Activated CD4-positive, alpha-beta T cell treated with anti-CD3 and anti-CD28 coated beads, Interleukin-2, amount 10 ng/mL, durations not matched to agents 24 days and 14 days (primary cell): ENCODE measurements at regions not wholly inside any gene's neighbourhood (a gene's known extent, or its start where the extent isn't known, plus 50 kb on each side); places are given as distances from the start of the nearest gene placed in this dataset.

ENCODE experiments used
- DNase-seq: peaks from one replicate; pipeline ENCODE4 v3.0.0; 2022
- H3K27ac Mint-ChIP-seq: one replicate; pipeline ENCODE4 v1.8.0; 2022; ENCODE audit warnings: mild to moderate bottlenecking, mixed read lengths
- H3K27me3 Mint-ChIP-seq: one replicate; pipeline ENCODE4 v1.8.0; 2022; ENCODE audit warnings: mixed read lengths
- H3K36me3 Mint-ChIP-seq: one replicate; pipeline ENCODE4 v1.8.0; 2022; ENCODE audit warnings: low read depth, mild to moderate bottlenecking, mixed read lengths
- H3K4me1 Mint-ChIP-seq: one replicate; pipeline ENCODE4 v1.8.0; 2021; ENCODE audit warnings: mixed read lengths
- H3K4me3 Mint-ChIP-seq: one replicate; pipeline ENCODE4 v1.8.0; 2022; ENCODE audit warnings: mild to moderate bottlenecking, moderate library complexity, mixed read lengths
- H3K9me3 Mint-ChIP-seq: one replicate; pipeline ENCODE4 v1.8.0; 2021; ENCODE audit warnings: mixed read lengths
- intact Hi-C: fragments of 100-400 bp; cut with micrococcal nuclease; formaldehyde crosslinking; loops from one replicate; pipeline ENCODE4 v1.15.1; 2023

DNA sequence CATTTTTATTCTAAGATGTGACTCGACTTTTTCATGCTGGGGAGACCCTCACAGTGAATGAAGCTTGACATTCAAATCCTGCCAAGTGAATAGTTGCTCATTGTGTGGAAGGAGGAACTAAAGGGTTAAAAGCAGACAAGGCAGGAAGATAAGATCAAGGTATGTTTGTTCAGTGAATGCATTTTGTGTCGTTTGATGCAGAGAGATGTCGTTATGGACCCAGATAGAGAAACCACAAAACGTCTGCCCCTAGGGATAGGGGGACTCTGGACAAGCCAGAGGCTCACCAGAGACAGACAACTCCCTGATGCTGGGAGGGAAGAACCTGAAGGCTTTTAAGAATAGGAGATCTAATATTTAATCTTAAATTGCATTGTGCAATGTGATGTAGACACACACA is 72.5 kb upstream of the MYL2 start:
- Mint-ChIP-seq H3K4me1 (no peaks in the 10 kb centered on the region), H3K9me3 (peaks cover 7% of the 10 kb centered on the region), H3K27ac (no peak overlapping the region), H3K4me3 (no peak overlapping the region), H3K27me3 (no peaks in the 10 kb centered on the region), H3K36me3 (no peaks in the 10 kb centered on the region)
- DNase-seq, result no peak
- intact Hi-C loops, result no loop called here

DNA sequence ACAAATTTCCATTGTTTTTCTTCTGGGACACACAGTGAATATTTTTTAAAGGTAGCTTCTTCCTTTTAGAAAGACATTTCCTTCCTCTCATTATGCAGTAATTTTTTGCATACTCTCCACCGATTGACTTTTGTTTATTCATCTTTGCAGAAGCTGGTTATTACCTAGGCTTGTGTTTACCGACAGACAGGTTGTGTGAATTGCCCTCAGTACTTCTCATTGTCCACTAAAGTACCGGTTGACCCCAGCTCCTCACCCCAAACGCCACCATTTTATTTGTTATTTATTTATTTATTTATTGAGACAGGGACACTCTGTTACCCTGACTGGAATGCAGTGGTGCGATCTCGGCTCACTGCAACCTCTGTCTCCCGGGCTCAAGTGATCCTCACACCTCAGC is 63.4 kb upstream of the MYL2 start:
- Mint-ChIP-seq H3K27ac (no peak overlapping the region), H3K4me1 (peaks cover 4% of the 10 kb centered on the region), H3K36me3 (no peaks in the 10 kb centered on the region), H3K4me3 (no peak overlapping the region), H3K27me3 (peaks cover 13% of the 10 kb centered on the region), H3K9me3 (no peaks in the 10 kb centered on the region)
- intact Hi-C loops, result no loop called here
- DNase-seq, result no peak

DNA sequence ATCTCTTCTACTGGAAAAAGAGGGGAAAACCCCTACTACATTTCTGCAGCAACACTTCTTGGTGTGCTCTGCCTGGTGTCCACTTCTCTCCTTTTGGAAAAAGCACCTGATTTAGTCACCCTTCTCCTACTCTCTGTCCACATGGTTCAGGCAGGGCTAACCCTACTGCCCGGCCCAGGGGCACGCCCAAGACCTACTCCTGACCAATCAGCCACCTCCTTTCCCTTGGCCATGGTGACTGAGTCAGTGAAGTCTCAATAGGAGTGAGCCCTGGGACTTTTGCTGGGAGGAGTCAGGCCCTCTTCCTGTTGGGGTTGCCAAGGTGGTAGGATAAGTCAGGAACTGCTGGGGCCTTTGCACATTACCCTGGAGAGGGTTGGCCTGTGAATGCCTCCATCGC is 52.5 kb upstream of the MYL2 start:
- no peaks in the 10 kb centered on the region for H3K36me3 Mint-ChIP-seq
- peaks cover 2% of the 10 kb centered on the region for H3K27me3 Mint-ChIP-seq
- peaks cover 8% of the 10 kb centered on the region for H3K9me3 Mint-ChIP-seq
- H3K4me3 Mint-ChIP-seq, result no peak overlapping the region
- no peaks in the 10 kb centered on the region for H3K4me1 Mint-ChIP-seq
- no peak overlapping the region for H3K27ac Mint-ChIP-seq
- intact Hi-C loops, result no loop called here
- no peak for DNase-seq

DNA sequence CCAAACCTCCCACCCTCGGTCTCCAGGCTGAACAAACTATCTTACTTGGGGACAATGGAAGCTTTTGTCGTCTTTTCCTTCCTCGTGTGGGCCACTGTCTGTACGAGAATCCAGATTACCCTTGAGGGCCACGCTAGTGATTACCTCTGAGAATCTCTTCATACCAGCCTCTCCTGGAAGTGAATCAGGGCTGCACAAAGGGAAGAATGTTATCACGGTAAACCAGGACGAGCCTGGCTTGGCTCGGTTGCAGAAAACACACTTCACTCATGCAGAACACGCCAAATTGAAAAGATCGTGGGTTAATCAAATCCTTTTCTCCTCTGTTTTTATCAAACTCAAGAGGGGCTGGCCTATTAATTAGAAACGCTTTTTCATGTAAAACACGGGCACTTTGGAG is 51.6 kb upstream of the MYL2 start:
- H3K9me3 Mint-ChIP-seq, result peaks cover 8% of the 10 kb centered on the region
- no peak overlapping the region for H3K4me3 Mint-ChIP-seq
- H3K27me3 Mint-ChIP-seq, result peaks cover 4% of the 10 kb centered on the region
- no peaks in the 10 kb centered on the region for H3K4me1 Mint-ChIP-seq
- H3K36me3 Mint-ChIP-seq, result no peaks in the 10 kb centered on the region
- no peak overlapping the region for H3K27ac Mint-ChIP-seq
- no peak for DNase-seq
- intact Hi-C loops, result no loop called here

DNA sequence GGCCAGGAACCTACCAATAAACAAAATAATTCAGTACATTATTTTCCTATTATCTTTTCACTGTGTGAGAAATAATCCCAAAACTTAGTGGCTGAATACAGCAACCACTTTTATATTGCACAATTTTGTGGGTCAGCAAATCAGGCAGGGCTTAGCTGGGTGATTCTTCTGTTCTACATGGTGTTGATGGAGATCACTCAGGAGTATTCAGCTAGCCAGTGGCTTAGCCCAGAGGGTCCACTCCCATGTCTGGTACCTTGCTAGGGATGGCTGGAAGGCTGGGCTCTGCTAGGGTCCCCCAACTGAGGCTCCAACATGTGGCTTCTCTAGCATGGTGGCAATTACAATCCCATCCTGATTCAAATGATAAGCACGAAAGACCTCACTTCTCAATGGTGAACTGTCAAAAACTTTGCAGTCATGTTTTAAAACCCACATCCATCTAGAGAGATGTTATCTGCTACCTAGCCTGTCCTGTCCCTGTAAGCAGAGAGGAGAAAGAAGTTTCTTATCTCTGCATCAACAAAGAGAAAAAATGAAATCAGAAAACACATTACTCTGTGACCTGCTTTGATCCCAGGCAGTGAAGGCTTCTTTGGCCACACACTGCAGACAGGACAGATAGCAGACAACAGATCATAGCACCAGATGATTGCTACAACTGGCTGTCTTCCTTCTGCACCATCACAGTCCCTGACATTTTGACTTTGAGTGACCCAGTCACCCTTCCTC is 51.0 kb upstream of the MYL2 start:
- Mint-ChIP-seq H3K36me3 (no peaks in the 10 kb centered on the region), H3K27me3 (peaks cover 4% of the 10 kb centered on the region), H3K9me3 (peaks cover 8% of the 10 kb centered on the region), H3K4me3 (no peak overlapping the region), H3K27ac (no peak overlapping the region), H3K4me1 (no peaks in the 10 kb centered on the region)
- no peak for DNase-seq
- intact Hi-C loops, result no loop called here
